ENCODE measurements at regions not wholly inside any gene's neighbourhood (a gene's known extent, or its start where the extent isn't known, plus 50 kb on each side); places are given as distances from the start of the nearest gene placed in this dataset.
A peak's percentile ranks its signal among the peaks of the same experiment; 100 is the strongest.

DNA sequence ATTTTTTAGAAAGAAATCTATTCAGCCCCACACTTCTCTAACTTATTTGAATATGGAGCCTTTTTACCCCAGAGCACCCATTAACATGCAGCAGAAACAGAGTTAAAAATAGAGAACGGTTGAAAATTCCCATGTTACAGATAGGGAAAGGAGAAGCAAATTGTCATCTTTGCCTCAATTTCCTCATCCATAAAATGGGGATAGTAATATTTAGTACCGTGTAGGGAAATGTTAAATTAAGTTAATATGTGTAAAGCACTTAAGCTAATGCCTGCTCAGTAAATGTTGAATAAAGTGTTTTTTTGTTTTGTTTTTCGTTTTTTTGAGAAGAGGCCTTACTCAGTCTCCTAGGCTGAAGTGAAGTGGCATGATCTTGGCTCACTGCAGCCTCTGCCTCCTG, 50.3 kb downstream of the NAV1 start:
- DNase-seq = no peak

DNA sequence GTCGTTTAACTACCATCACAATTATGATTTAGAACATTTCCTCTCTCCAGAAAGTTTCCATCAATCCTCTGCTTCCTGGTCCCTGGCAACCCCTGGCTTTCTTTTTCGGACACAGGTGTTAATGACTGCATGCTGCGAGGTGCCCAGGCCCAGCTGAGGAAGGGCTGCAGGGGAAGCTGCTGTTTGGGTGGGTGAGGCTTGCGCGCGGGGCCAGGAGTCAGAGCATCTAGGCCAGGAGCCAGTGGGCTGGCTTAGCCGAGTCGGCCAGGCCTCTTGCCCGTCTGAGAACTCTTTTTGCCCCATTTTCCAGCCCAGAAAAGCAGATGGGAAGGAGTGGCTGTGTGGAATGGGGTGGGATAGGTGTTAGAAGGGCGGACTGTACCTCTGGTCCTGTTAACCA, 51.5 kb downstream of the NAV1 start:
- DNase-seq = no peak

DNA sequence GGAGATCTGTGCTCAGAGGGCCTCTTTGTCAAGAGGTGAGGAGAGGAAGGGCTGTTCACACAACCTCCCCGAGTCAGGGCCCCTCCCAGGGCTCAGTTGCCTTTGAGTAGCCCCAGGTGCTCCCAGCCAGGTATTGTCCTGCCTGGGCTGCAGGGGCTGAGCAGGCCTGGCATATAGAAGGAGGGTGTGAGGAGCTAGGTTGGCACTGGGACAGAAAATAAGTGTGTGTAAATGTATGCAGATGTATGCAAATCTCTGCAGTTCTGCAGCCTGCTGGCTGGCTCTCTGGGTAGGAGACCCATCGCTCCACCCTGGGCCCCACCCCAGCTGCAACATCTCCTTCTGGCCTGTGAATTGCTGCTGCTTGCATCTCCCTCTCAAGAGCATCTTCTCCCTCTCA, 52.4 kb downstream of the NAV1 start:
- DNase-seq = no peak

- no peak for DNase-seq
Measured at GRCh38 chr1:201591981-201592380, 53.1 kb downstream of the NAV1 start.

- no peak for DNase-seq
Measured at GRCh38 chr1:201593200-201593921, 54.4 kb downstream of the NAV1 start.

DNA sequence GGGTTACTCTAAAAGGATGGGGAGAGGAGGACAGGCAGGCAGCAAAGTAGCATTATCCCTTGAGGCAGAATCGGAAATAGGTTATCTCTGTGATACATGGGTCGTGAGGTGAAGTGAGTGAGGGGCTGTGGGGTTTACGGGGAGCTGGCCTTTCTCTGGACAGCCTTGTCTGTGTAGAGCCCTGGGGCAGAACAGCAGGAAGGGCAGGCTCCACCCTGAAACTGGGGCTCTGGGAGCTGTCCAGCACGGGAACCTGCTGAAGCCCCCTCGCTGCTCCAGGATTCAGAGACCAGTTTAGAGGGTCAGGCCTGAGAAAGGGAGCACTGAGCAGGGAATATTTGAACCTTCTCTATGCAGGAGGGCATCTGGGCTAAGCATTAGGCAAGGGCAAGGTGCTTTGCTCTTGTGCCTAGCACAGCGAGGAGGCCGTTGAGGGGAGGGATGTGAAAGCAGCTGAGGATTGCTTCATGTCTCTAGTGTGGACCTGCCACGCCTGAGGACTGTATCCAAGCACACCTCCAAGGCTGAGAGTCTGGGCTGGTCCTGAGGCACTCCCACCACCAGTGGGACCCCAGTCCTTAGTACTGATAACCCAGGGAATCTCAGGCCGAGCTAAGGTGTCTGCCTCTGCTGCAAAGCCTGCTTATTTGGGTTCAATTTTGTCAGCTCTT, 55.8 kb downstream of the NAV1 start:
- DNase-seq = no peak

DNA sequence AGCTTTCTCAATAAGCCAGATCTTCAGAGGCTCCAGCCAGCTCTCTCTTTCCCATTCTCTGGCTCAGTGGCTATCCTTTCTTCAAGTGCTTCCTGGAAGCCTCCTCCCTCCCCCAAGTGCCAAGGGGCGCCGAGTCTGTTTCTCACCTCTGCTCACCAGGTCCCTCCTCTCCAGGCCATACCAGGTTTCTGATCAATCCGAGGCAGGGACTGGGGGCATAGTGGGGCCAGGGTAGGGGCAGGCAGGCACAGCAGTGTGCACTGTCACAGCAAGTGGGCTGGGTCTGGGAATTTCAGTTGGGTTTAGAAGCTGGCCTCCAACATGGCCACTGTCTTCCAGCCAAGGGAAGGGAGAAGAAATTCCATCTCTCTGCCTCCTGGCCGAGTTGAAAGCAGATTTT, 56.5 kb downstream of the NAV1 start:
- DNase-seq = no peak

- no peak for DNase-seq
Measured at GRCh38 chr1:201596101-201596868, 57.4 kb downstream of the NAV1 start.

GRCh38 chr1:201597551-201598230, 58.8 kb downstream of the NAV1 start:
- peak; percentile 57 for DNase-seq

DNA sequence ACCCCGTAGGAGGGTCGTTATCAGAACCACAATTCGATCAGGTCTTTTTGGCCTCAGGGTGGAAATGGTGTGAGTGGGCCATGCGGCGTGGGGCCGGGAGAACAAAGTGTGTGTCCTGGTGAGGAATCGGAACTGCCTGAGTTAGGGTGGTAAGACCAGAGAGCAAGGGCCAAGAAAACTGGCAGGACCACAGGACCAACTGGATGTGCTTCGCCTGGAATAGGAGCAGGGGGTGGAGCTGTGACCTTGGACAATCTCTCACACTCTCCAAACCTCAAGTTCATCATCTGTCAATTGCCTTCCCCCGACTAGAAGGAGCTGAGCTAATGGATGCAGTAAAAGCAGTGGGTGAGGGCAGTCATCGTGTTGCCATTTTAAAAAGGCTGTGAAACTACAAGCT, 59.5 kb downstream of the NAV1 start:
- no peak for DNase-seq

DNA sequence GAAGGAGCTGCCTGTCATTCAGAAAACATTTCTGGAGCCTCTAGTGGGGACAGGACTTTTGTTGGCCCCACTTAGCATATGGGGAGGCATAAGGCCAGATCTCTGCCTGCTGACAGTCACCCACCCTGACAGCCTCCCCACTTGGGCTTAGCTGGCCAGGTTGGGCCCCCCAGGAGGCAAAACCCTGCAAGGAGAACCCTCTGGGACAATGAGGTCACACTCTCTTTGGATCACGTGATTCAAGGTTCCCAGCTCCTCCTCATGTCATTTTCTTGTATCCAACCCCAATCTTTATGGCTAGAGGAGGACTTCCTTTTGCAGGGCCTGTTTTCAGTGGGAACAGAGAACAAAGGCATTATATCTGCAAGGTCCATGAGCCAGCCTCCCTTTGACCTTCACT, 60.0 kb downstream of the NAV1 start:
- DNase-seq = no peak

DNA sequence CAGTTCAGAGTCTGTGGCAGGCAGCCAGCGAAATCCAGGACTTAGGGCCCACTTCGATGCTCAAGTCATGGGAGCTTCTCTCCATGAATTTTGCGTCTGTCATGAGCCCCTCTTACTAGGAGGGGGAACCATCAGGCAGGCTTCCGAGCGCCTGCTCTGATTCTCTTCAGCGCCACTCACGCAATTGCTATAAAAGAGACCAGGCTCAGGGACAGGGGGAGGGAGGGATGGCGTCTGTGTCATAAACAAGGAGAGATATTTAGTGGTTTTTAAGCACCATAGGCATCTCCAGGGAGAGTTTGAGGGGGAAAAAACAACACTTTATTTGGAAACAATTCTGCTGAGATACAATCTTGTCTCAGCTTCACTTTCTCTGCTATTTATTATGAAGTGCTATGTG, 60.6 kb downstream of the NAV1 start:
- no peak for DNase-seq

DNA sequence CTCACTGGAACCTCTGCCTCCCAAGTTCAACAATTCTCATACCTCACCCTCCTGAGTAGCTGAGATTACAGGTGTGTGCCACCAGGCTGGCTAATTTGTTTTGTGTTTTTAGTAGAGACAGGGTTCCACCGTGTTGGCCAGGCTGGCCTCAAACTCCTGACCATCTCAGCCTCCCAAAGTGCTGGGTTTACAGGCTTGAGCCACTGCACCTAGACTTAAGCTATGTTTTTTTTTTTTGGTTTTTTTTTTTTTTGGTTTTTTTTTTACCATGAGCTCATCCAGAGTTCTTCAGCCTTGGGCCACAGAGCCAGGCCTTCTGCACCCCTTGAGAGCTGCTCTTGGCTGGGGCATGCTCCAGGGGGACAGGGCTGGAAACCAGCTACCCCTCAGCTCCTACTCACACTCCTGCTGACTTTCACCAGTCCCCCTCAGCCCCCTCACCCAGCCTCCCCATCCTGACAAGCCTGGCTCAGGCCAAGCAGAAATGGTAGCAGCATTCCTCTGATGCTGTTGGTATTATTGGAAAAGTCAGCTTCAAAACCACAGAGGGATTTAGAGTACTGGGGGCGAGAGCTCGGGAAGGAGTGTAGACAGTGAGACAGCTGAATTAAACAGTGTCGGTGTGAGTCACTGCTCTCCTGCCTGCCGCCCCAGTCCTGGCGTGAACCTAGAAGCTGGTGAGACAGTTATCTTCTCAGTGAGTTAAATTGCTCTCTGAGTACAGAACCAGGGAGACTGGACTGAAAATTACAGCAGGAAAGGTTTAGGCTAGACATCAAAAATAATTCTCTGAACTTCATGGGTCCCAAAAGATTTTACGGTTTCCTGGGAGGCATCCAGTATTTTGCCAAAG, 63.7 kb downstream of the NAV1 start:
- DNase-seq = no peak

GRCh38 chr1:201603613-201604232, 64.8 kb downstream of the NAV1 start:
- DNase-seq = no peak

GRCh38 chr1:201605385-201606010, 66.6 kb downstream of the NAV1 start:
- DNase-seq = no peak

DNA sequence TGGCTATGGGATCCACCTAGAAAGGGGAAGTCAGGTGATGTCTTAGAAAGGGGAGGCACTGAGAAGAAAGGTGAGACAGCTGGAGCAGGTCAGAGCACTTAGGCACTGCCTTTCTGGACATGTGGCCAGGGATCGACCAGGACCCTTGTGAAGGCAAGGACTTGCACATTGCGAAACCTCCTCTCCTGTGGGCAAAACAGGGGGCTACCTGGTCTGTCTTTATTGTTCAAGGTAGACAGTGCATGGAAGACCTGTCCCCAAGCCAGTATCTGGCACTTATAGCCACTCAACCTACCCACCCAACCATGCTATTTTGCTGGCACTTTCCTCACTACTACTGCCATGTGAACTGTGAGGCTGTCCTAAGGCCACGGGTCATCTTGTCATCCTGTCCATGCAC, 67.2 kb downstream of the NAV1 start:
- DNase-seq = no peak

DNA sequence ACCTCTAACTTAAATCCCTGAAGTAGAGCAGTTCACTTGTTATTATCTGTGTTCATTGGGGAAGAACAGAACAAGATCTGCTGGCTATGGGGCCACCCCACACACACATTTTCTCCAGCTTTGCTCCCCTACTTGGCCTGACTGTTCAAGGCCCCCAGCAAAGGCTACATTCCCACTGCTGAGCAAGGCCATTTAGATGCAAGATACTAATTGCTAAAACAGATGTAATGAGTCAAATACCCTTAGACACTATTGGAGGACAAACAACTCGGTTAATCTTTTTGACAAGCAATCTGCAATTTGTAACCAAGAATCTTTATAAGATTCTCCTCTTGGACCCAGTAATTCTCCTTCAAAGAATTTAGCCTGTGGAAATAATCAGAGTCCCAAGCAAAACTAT, 67.7 kb downstream of the NAV1 start:
- DNase-seq = no peak

- DNase-seq = no peak
Measured at GRCh38 chr1:201608635-201609395, 69.9 kb downstream of the NAV1 start.

DNA sequence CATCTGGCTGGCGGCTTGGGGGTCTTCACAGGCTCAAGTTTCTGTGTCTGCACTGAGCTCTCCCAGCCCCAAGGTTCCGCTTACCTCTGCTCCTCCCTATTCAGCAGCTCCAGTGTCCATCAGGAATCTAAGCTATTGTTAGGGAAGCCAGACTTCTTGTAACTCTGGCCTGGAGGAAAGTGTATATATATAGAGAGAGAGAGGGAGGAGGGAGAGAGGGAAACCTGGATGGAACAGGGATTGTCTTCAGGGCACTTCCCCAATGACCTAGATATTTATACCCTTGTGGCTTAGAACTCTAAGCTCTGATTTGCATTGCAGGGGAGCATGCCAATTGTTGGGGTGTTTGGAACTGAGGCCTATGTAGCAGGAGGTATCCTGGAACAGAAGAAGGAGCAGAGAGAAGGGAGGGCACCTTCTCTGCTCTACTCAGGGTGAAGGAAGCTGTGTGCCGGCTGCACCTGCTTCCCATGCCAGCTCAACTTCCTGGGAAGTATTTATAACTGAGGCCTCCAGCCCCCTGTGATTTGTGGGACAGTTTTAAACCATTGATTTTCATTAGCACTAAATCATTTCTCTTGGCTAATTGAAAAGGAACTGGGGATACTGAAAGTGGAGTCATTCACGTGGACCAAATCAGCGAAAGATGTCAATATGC, 70.9 kb downstream of the NAV1 start:
- no peak for DNase-seq

GRCh38 chr1:201610858-201611257, 71.9 kb downstream of the NAV1 start:
- DNase-seq = no peak
